Hepatocyte (in vitro differentiated cells): ENCODE measurements at regions not wholly inside any gene's neighbourhood (a gene's known extent, or its start where the extent isn't known, plus 50 kb on each side); places are given as distances from the start of the nearest gene placed in this dataset.

Source experiments
- DNase-seq: peaks from one replicate; pipeline ENCODE4 v3.0.0-alpha.2; 2016; ENCODE audit warnings: low spot score
- H2AFZ ChIP-seq: fragments of 200-600 bp; sonication (generic); 2 replicates; pipeline ENCODE4 v1.6.0; 2016; ENCODE audit warnings: antibody characterized with exemption, mild to moderate bottlenecking
- H3K27ac ChIP-seq: fragments of 200-600 bp; sonication (generic); 2 replicates; pipeline ENCODE4 v1.5.1; 2016; ENCODE audit warnings: mild to moderate bottlenecking
- H3K27me3 ChIP-seq: fragments of 200-600 bp; sonication (generic); 2 replicates; pipeline ENCODE4 v1.6.1; 2016
- H3K36me3 ChIP-seq: fragments of 200-600 bp; sonication (generic); replicated peaks from 2 replicates; pipeline ENCODE4 v1.5.1; 2016; ENCODE audit warnings: low read depth; ENCODE audit not compliant: insufficient read depth
- H3K4me1 ChIP-seq: fragments of 200-600 bp; sonication (generic); 2 replicates; pipeline ENCODE4 v1.5.1; 2016; ENCODE audit warnings: mild to moderate bottlenecking, moderate library complexity; ENCODE audit not compliant: insufficient read depth
- H3K4me2 ChIP-seq: fragments of 200-600 bp; sonication (generic); 2 replicates; pipeline ENCODE4 v1.6.0; 2016
- H3K4me3 ChIP-seq: fragments of 200-600 bp; sonication (generic); 2 replicates; pipeline ENCODE4 v1.5.1; 2016; ENCODE audit warnings: mild to moderate bottlenecking
- H3K79me2 ChIP-seq: fragments of 200-600 bp; sonication (generic); 2 replicates; pipeline ENCODE4 v1.6.0; 2017; ENCODE audit warnings: mild to moderate bottlenecking
- H3K9me2 ChIP-seq: fragments of 200-600 bp; sonication (generic); replicated peaks from 2 replicates; pipeline ENCODE4 v1.6.0; 2017; ENCODE audit warnings: mild to moderate bottlenecking; ENCODE audit not compliant: insufficient read depth
- H3K9me3 ChIP-seq: fragments of 200-600 bp; sonication (generic); 2 replicates; pipeline ENCODE4 v1.5.1; 2016; ENCODE audit warnings: low read depth, mild to moderate bottlenecking
- H4K20me1 ChIP-seq: fragments of 200-600 bp; sonication (generic); 2 replicates; pipeline ENCODE4 v1.6.0; 2016; ENCODE audit warnings: mild to moderate bottlenecking; ENCODE audit not compliant: insufficient read depth, poor library complexity, severe bottlenecking
- EZH2 ChIP-seq: fragments of 200-600 bp; sonication (generic); IDR thresholded peaks from 2 replicates; pipeline ENCODE4 v1.6.1; 2016; ENCODE audit warnings: antibody characterized with exemption, mild to moderate bottlenecking, borderline replicate concordance
- EZH2phosphoT487 ChIP-seq: fragments of 200-600 bp; sonication (generic); IDR thresholded peaks from one replicate; pipeline ENCODE4 v1.6.1; 2018; ENCODE audit warnings: antibody characterized with exemption, mild to moderate bottlenecking, low read depth, moderate library complexity; ENCODE audit not compliant: unreplicated experiment, severe bottlenecking
- WGBS: methylation state at CpG from one replicate; pipeline ENCODE4 v1.1.6; 2016; ENCODE audit warnings: low lambda C conversion rate; ENCODE audit errors: missing lambda C conversion rate; 5-methylcytosine and 5-hydroxymethylcytosine counted together
- TF ChIP-seq, protein P1 (sequence below): fragments of 200-600 bp; sonication (generic); IDR thresholded peaks from 2 replicates; pipeline ENCODE4 v1.5.1; 2016; ENCODE audit warnings: antibody characterized with exemption, mild to moderate bottlenecking; ENCODE audit not compliant: poor library complexity

DNA sequence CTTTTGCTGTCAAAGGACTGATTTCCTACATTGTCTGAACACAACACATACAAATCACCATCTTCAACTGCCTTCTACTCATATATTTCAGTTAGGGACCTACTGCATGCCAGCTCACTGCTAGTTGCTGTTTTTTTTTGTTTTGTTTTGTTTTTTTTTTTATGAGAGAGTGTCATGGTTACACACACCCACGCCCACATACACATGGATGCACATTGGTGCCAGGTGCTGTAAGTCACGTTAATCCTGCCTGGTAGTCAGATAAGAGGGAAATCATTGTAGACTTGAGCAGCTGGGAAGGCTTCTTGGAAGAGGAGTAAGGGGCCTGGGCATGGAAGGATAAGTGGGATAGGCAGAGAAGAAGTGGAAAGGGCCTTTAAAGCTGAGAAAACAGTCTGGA lies 209.9 kb downstream of the TDRD15 start:
- no peak for DNase-seq
- H4K20me1 ChIP-seq = no peaks in the 10 kb centered on the region
- H3K4me3 ChIP-seq = no peak overlapping the region
- no peak overlapping the region for H3K27ac ChIP-seq
- no peaks in the 10 kb centered on the region for H3K9me3 ChIP-seq
- no peaks in the 10 kb centered on the region for H3K4me1 ChIP-seq
- no peaks in the 10 kb centered on the region for H3K36me3 ChIP-seq
- no peaks in the 10 kb centered on the region for H3K9me2 ChIP-seq
- 86% methylated on average over 2 of the region's 2 CpGs for WGBS
- H2AFZ ChIP-seq = no peak overlapping the region
- H3K4me2 ChIP-seq = no peak overlapping the region
- TF ChIP-seq EZH2phosphoT487 (no peak), EZH2 (no peak)
- TF ChIP-seq, protein P1, sequence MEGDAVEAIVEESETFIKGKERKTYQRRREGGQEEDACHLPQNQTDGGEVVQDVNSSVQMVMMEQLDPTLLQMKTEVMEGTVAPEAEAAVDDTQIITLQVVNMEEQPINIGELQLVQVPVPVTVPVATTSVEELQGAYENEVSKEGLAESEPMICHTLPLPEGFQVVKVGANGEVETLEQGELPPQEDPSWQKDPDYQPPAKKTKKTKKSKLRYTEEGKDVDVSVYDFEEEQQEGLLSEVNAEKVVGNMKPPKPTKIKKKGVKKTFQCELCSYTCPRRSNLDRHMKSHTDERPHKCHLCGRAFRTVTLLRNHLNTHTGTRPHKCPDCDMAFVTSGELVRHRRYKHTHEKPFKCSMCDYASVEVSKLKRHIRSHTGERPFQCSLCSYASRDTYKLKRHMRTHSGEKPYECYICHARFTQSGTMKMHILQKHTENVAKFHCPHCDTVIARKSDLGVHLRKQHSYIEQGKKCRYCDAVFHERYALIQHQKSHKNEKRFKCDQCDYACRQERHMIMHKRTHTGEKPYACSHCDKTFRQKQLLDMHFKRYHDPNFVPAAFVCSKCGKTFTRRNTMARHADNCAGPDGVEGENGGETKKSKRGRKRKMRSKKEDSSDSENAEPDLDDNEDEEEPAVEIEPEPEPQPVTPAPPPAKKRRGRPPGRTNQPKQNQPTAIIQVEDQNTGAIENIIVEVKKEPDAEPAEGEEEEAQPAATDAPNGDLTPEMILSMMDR = no peak
- H3K27me3 ChIP-seq = no peaks in the 10 kb centered on the region
- no peaks in the 10 kb centered on the region for H3K79me2 ChIP-seq

DNA sequence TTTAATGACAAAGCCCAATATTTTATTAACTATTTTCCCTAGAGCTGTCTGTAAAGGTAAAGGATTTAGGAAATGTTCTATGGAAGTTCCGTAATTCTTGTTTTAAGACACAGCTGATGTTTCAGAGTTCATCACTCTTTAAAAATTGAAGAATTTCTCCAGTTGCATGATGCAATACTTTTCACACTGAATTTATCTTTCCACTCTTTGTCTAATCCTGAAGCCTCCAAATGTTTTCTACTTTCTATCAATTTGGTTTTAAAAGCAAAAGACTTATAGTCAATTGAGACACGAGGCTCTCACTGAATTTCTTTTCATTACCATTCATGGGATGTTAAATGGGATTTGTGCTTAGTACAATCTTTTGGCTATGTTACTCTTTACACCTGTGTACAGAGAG lies 223.2 kb downstream of the TDRD15 start:
- H2AFZ ChIP-seq = no peak overlapping the region
- no peaks in the 10 kb centered on the region for H3K79me2 ChIP-seq
- H3K4me2 ChIP-seq = no peak overlapping the region
- no peak for TF ChIP-seq EZH2phosphoT487
- TF ChIP-seq EZH2 = no peak
- TF ChIP-seq, protein P1 = no peak
- 87% methylated on average over 2 of the region's 2 CpGs for WGBS
- DNase-seq = no peak
- no peaks in the 10 kb centered on the region for H3K9me2 ChIP-seq
- H3K27me3 ChIP-seq = no peaks in the 10 kb centered on the region
- no peak overlapping the region for H3K4me3 ChIP-seq
- H3K36me3 ChIP-seq = no peaks in the 10 kb centered on the region
- no peaks in the 10 kb centered on the region for H4K20me1 ChIP-seq
- H3K4me1 ChIP-seq = no peaks in the 10 kb centered on the region
- no peaks in the 10 kb centered on the region for H3K9me3 ChIP-seq
- H3K27ac ChIP-seq = no peak overlapping the region

DNA sequence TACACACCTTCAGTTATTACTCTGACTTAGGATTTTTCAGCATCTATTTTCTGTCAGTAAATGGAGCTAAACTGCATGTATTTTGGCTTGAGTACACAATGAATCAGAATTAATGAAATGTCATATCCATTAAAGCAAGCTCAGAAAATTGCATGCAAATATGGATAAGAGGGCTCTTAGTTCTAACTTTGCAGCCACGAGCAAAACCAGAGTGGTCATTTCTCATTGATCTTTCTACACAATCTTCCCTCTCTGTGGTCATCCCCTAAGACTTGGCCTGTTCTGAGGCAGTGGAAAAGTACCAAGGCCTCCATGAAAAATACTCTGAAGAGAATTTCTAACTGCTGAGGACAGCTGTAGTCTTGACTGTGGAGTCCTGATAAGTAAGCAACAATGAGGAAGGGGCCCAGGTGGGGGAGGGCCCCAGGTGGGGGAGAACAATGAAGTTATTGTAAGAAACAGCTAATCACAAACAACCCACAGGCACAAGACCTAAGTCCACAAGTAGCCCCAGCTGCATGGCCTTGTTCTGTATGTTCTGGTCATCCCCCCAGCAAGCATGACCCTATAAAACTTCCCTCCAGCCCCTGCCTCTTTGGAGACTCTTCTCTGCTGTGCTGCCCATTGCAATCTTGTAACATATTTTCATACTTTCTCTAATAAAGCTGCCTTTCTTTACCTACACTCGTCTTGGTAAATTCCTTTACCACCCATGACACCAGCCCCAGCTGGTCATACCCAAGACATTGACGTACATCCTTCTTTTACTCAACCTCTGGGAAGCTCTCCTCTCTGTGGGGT lies 230.3 kb downstream of the TDRD15 start:
- Histone ChIP-seq H3K4me2 (no peak overlapping the region), H3K9me2 (no peaks in the 10 kb centered on the region), H3K36me3 (no peaks in the 10 kb centered on the region)

More for the DNA sequence above, 230.3 kb downstream of the TDRD15 start:
- Histone ChIP-seq H3K79me2 (no peaks in the 10 kb centered on the region), H3K9me3 (no peaks in the 10 kb centered on the region), H3K27ac (no peak overlapping the region), H2AFZ (no peak overlapping the region), H3K4me3 (no peak overlapping the region), H4K20me1 (no peaks in the 10 kb centered on the region), H3K4me1 (no peaks in the 10 kb centered on the region), H3K27me3 (no peaks in the 10 kb centered on the region)
- DNase-seq = no peak
- TF ChIP-seq, protein P1 = no peak
- TF ChIP-seq EZH2phosphoT487 = no peak
- no peak for TF ChIP-seq EZH2
- WGBS = 87% methylated on average over 3 of the region's 3 CpGs
